SK-N-MC (cell line): ENCODE measurements at regions not wholly inside any gene's neighbourhood (a gene's known extent, or its start where the extent isn't known, plus 50 kb on each side); places are given as distances from the start of the nearest gene placed in this dataset.

Experiments
- DNase-seq: peaks from one replicate; pipeline ENCODE4 v3.0.0-alpha.2; 2011; ENCODE audit warnings: low read depth, low spot score
- H3K27ac ChIP-seq: fragments of 200-600 bp; sonication (generic); 2 replicates; pipeline ENCODE4 v1.5.1; 2016; ENCODE audit warnings: mixed run types
- H3K36me3 ChIP-seq: fragments of 200-600 bp; sonication (generic); 2 replicates; pipeline ENCODE4 v1.6.1; 2017; ENCODE audit warnings: antibody characterized with exemption, low read length, mixed read lengths; ENCODE audit not compliant: insufficient read depth
- H3K4me3 ChIP-seq: fragments of 200-600 bp; sonication (generic); 2 replicates; pipeline ENCODE4 v1.5.1; 2016
- H3K9ac ChIP-seq: fragments of 200-600 bp; sonication (generic); 2 replicates; pipeline ENCODE4 v1.8.0; 2017; ENCODE audit warnings: mixed run types, mixed read lengths; ENCODE audit not compliant: insufficient read length
- H3K9me3 ChIP-seq: fragments of 200-600 bp; sonication (generic); 2 replicates; pipeline ENCODE4 v1.6.1; 2017; ENCODE audit warnings: low read depth, mild to moderate bottlenecking, antibody characterized with exemption, low read length, moderate library complexity, mixed read lengths
- EZH2 ChIP-seq: fragments of 200-600 bp; sonication (generic); IDR thresholded peaks from one replicate; pipeline ENCODE4 v1.6.1; 2017; ENCODE audit warnings: antibody characterized with exemption
- FOXP2 ChIP-seq: optimal IDR thresholded peaks from 2 replicates; pipeline ENCODE3; 2011; ENCODE audit warnings: mild to moderate bottlenecking, moderate library complexity; ENCODE audit not compliant: insufficient read depth; ENCODE audit errors: extremely low read length, control extremely low read depth
- POLR2AphosphoS5 ChIP-seq: IDR thresholded peaks from 2 replicates; pipeline ENCODE4 v1.6.1; 2012; ENCODE audit warnings: mild to moderate bottlenecking, low read depth, low read length, borderline replicate concordance

- no peak for DNase-seq
- H3K27ac ChIP-seq, result no peak overlapping the region
- no peaks in the 10 kb centered on the region for H3K36me3 ChIP-seq
- no peak overlapping the region for H3K9ac ChIP-seq
- no peaks in the 10 kb centered on the region for H3K9me3 ChIP-seq
- no peak for TF ChIP-seq FOXP2
- no peak for TF ChIP-seq EZH2
- TF ChIP-seq POLR2AphosphoS5, result no peak
- no peak overlapping the region for H3K4me3 ChIP-seq
Observed at GRCh38 chr2:150001788-150002187, 414.2 kb upstream of the MMADHC start.

- H3K4me3 ChIP-seq, result no peak overlapping the region
- TF ChIP-seq EZH2, result no peak
- no peak for TF ChIP-seq POLR2AphosphoS5
- no peak for TF ChIP-seq FOXP2
- H3K36me3 ChIP-seq, result no peaks in the 10 kb centered on the region
- no peak overlapping the region for H3K9ac ChIP-seq
- DNase-seq, result no peak
- no peaks in the 10 kb centered on the region for H3K9me3 ChIP-seq
- H3K27ac ChIP-seq, result no peak overlapping the region
Observed at GRCh38 chr2:149996901-149997300, 409.3 kb upstream of the MMADHC start.

GRCh38 chr2:149994057-149994728, 406.6 kb upstream of the MMADHC start:
- H3K4me3 ChIP-seq, result no peak overlapping the region
- H3K9ac ChIP-seq, result no peak overlapping the region
- no peak overlapping the region for H3K27ac ChIP-seq
- TF ChIP-seq EZH2 (no peak), POLR2AphosphoS5 (no peak), FOXP2 (no peak)
- no peak for DNase-seq
- H3K36me3 ChIP-seq, result no peaks in the 10 kb centered on the region
- H3K9me3 ChIP-seq, result no peaks in the 10 kb centered on the region

- Histone ChIP-seq H3K9ac (no peak overlapping the region), H3K9me3 (no peaks in the 10 kb centered on the region), H3K27ac (no peak overlapping the region), H3K36me3 (no peaks in the 10 kb centered on the region), H3K4me3 (no peak overlapping the region)
- no peak for DNase-seq
- TF ChIP-seq EZH2 (no peak), FOXP2 (no peak), POLR2AphosphoS5 (no peak)
Observed at GRCh38 chr2:149993316-149993715, 405.7 kb upstream of the MMADHC start.

GRCh38 chr2:149991576-149991975, 404.0 kb upstream of the MMADHC start:
- H3K9ac ChIP-seq, result no peak overlapping the region
- TF ChIP-seq FOXP2 (no peak), EZH2 (no peak), POLR2AphosphoS5 (no peak)
- no peak for DNase-seq
- no peaks in the 10 kb centered on the region for H3K9me3 ChIP-seq
- H3K4me3 ChIP-seq, result no peak overlapping the region
- no peak overlapping the region for H3K27ac ChIP-seq
- no peaks in the 10 kb centered on the region for H3K36me3 ChIP-seq

- H3K4me3 ChIP-seq, result no peak overlapping the region
- no peak overlapping the region for H3K9ac ChIP-seq
- DNase-seq, result no peak
- no peaks in the 10 kb centered on the region for H3K36me3 ChIP-seq
- no peaks in the 10 kb centered on the region for H3K9me3 ChIP-seq
- H3K27ac ChIP-seq, result no peak overlapping the region
- TF ChIP-seq EZH2 (no peak), POLR2AphosphoS5 (no peak), FOXP2 (no peak)
Observed at GRCh38 chr2:149990965-149991364, 403.4 kb upstream of the MMADHC start.

GRCh38 chr2:149989447-149990063, 402.0 kb upstream of the MMADHC start:
- H3K36me3 ChIP-seq, result no peaks in the 10 kb centered on the region
- no peak overlapping the region for H3K9ac ChIP-seq
- H3K9me3 ChIP-seq, result no peaks in the 10 kb centered on the region
- TF ChIP-seq FOXP2 (no peak), POLR2AphosphoS5 (no peak), EZH2 (no peak)
- no peak overlapping the region for H3K4me3 ChIP-seq
- H3K27ac ChIP-seq, result no peak overlapping the region
- DNase-seq, result no peak

GRCh38 chr2:149988361-149988760, 400.8 kb upstream of the MMADHC start:
- no peaks in the 10 kb centered on the region for H3K9me3 ChIP-seq
- H3K36me3 ChIP-seq, result no peaks in the 10 kb centered on the region
- no peak overlapping the region for H3K27ac ChIP-seq
- TF ChIP-seq FOXP2, result no peak
- no peak for TF ChIP-seq EZH2
- no peak for TF ChIP-seq POLR2AphosphoS5
- DNase-seq, result no peak
- H3K9ac ChIP-seq, result no peak overlapping the region
- no peak overlapping the region for H3K4me3 ChIP-seq

GRCh38 chr2:149986861-149987260, 399.3 kb upstream of the MMADHC start:
- Histone ChIP-seq H3K9ac (no peak overlapping the region), H3K4me3 (no peak overlapping the region), H3K9me3 (no peaks in the 10 kb centered on the region), H3K27ac (no peak overlapping the region), H3K36me3 (no peaks in the 10 kb centered on the region)
- TF ChIP-seq POLR2AphosphoS5, result no peak
- no peak for TF ChIP-seq EZH2
- TF ChIP-seq FOXP2, result no peak
- DNase-seq, result no peak
